Skeletal muscle satellite cell (primary cell): ENCODE measurements at regions not wholly inside any gene's neighbourhood (a gene's known extent, or its start where the extent isn't known, plus 50 kb on each side); places are given as distances from the start of the nearest gene placed in this dataset.

Source experiments
- H3K27me3 ChIP-seq: 2 replicates; pipeline ENCODE4 v1.7.0; 2013; ENCODE audit warnings: low read length; ENCODE audit not compliant: control insufficient read depth, insufficient read depth
- H3K36me3 ChIP-seq: 2 replicates; pipeline ENCODE4 v1.7.0; 2013; ENCODE audit warnings: mild to moderate bottlenecking, control low read depth, low read length; ENCODE audit not compliant: insufficient read depth
- H3K4me1 ChIP-seq: 2 replicates; pipeline ENCODE4 v1.7.0; 2013; ENCODE audit warnings: low read length; ENCODE audit not compliant: control insufficient read depth, insufficient read depth
- H3K4me2 ChIP-seq: 2 replicates; pipeline ENCODE4 v1.7.0; 2013; ENCODE audit warnings: mild to moderate bottlenecking, low read length
- H3K4me3 ChIP-seq: 2 replicates; pipeline ENCODE4 v1.7.0; 2013; ENCODE audit warnings: low read length
- H3K9ac ChIP-seq: 2 replicates; pipeline ENCODE4 v1.7.0; 2013; ENCODE audit warnings: mild to moderate bottlenecking, low read depth, low read length, moderate library complexity
- H3K9me3 ChIP-seq: replicated peaks from 2 replicates; pipeline ENCODE4 v1.7.0; 2013; ENCODE audit warnings: mild to moderate bottlenecking, control low read depth, low read length

DNA sequence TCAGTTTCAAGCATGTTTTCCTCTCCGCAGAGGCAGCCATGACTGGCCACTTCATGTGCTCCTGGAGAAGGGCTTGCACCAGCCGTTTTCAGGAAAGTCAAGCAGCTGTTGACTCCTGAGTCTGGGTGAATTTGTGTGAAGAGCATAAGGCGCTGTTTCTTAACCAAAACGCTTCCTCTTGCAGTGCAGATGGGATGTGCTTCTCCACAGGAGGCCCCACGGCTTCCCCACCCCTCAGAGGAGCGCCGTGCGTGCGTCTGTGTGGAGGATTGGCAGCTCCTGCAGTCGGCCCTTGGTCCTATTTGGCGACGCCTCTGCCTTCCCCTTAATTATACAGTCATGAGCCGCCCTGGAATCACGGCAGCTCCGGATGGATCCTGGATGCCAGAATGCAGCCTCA is 54.1 kb upstream of the B3GAT1 start:
- no peak overlapping the region for H3K4me2 ChIP-seq
- no peaks in the 10 kb centered on the region for H3K4me1 ChIP-seq
- no peak overlapping the region for H3K9ac ChIP-seq
- H3K27me3 ChIP-seq = no peaks in the 10 kb centered on the region
- peaks cover 8% of the 10 kb centered on the region for H3K9me3 ChIP-seq
- no peaks in the 10 kb centered on the region for H3K36me3 ChIP-seq
- H3K4me3 ChIP-seq = no peak overlapping the region

DNA sequence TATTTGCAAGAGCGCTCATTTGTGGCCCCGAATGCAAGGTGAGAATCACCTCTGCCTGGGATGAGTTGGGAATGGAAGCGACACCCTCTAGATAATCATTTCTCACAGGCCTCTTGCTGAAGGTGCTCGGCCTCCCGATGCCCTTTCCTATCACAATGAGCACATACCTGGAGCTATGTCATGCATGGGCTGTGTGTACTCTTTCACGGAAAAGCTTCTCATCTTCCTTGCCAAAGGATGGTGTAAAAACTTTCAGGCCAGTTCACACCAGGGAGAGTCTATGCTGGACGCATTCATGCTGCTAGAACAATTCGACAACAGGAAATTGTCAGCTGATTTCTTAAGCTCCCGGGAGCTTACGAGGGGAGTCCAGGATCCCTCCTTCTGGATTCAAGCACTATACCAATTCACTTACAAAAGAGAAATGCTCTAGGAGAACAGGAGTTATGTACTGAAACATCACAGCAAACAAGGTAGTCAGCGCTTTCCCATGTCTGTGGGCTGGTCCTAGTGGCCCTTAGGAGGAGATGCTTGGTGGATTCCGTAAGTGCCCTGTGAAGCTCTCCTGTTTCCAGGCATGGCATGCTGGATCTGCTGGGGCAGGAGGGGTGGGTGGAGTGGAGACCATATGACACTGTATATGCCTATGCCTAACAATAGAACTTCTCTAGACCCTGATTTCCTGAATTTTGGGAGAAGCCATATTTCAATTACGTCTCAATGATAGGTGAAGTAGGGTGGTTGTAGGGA is 53.1 kb upstream of the B3GAT1 start:
- Histone ChIP-seq H3K36me3 (no peaks in the 10 kb centered on the region), H3K4me2 (no peak overlapping the region), H3K27me3 (no peaks in the 10 kb centered on the region), H3K9ac (no peak overlapping the region), H3K9me3 (peaks cover 2% of the 10 kb centered on the region), H3K4me1 (no peaks in the 10 kb centered on the region), H3K4me3 (no peak overlapping the region)

DNA sequence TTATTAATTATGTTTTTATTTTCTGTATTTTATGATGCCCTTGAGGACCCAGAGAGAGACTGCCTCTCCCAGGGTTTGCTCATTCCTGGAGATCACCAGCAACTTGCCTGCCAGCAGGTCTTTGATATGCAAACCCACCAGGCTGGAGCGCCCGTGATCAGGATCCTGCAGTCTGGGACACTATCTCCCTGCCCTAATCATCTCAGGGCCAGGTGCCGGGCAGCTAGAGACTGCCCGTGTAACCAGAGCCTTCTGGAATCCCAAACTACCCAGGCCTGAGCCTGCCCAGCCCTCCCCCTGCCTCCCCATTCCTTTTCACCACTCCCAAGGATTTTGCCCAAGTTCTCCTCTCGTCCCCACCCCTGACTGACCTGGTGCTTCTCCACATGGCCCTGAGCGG is 52.2 kb upstream of the B3GAT1 start:
- no peaks in the 10 kb centered on the region for H3K9me3 ChIP-seq
- H3K27me3 ChIP-seq = no peaks in the 10 kb centered on the region
- H3K9ac ChIP-seq = no peak overlapping the region
- no peaks in the 10 kb centered on the region for H3K36me3 ChIP-seq
- H3K4me3 ChIP-seq = no peak overlapping the region
- no peak overlapping the region for H3K4me2 ChIP-seq
- no peaks in the 10 kb centered on the region for H3K4me1 ChIP-seq

DNA sequence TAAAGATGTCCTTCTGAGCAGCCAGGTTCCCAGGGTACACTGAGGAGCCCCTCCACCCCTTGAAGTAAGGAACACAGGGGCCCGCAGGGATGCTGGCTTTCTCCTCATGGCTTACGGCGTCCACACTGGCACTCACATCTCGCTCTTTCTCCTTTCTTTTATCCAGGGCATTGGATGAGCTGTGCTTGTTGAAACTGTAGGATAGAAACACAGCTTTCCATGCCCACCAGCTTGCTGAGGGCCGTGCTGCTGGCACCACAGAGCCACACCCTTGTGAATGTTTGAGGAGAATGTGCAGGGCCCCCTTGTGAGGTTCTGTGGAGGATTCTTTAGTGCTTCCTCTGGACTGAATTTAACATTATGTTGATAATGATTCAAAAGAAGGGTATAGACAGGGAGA is 51.7 kb upstream of the B3GAT1 start:
- no peak overlapping the region for H3K4me3 ChIP-seq
- H3K4me1 ChIP-seq = no peaks in the 10 kb centered on the region
- H3K36me3 ChIP-seq = no peaks in the 10 kb centered on the region
- H3K4me2 ChIP-seq = no peak overlapping the region
- H3K9ac ChIP-seq = no peak overlapping the region
- no peaks in the 10 kb centered on the region for H3K9me3 ChIP-seq
- no peaks in the 10 kb centered on the region for H3K27me3 ChIP-seq
